Midbrain (tissue), 1 donor: ENCODE measurements at regions not wholly inside any gene's neighbourhood (a gene's known extent, or its start where the extent isn't known, plus 50 kb on each side); places are given as distances from the start of the nearest gene placed in this dataset.

Experiments
- DNase-seq: peaks from one replicate; lab custom pipeline; 2025; lab: John Stamatoyannopoulos, UW

- no peak for DNase-seq
Measured at GRCh38 chr14:73782623-73783022, 68.4 kb upstream of the PNMA1 start.

- DNase-seq = no peak
Measured at GRCh38 chr14:73780896-73781295, 66.7 kb upstream of the PNMA1 start.

GRCh38 chr14:73780391-73780790 lies 66.2 kb upstream of the PNMA1 start:
- DNase-seq = no peak

- no peak for DNase-seq
Measured at GRCh38 chr14:73778736-73779135, 64.6 kb upstream of the PNMA1 start.

GRCh38 chr14:73777420-73777819 lies 63.2 kb upstream of the PNMA1 start:
- no peak for DNase-seq

GRCh38 chr14:73776194-73776537 lies 62.0 kb upstream of the PNMA1 start:
- DNase-seq = no peak

GRCh38 chr14:73775339-73776193 lies 61.4 kb upstream of the PNMA1 start:
- DNase-seq = no peak

- DNase-seq = no peak
Measured at GRCh38 chr14:73774671-73775070, 60.5 kb upstream of the PNMA1 start.

- DNase-seq = no peak
Measured at GRCh38 chr14:73774241-73774570, 60.0 kb upstream of the PNMA1 start.

GRCh38 chr14:73773441-73774240 lies 59.5 kb upstream of the PNMA1 start:
- DNase-seq = no peak

GRCh38 chr14:73771848-73772638 lies 57.9 kb upstream of the PNMA1 start:
- DNase-seq = no peak

GRCh38 chr14:73770977-73771847 lies 57.0 kb upstream of the PNMA1 start:
- no peak for DNase-seq

GRCh38 chr14:73768107-73768506 lies 53.9 kb upstream of the PNMA1 start:
- no peak for DNase-seq

GRCh38 chr14:73764406-73765280 lies 50.5 kb upstream of the PNMA1 start:
- peak; percentile 78 for DNase-seq
